Inflammatory macrophage treated with lipopolysaccharide for 4 hours (primary cell): ENCODE measurements at regions not wholly inside any gene's neighbourhood (a gene's known extent, or its start where the extent isn't known, plus 50 kb on each side); places are given as distances from the start of the nearest gene placed in this dataset.
A peak's percentile ranks its signal among the peaks of the same experiment; 100 is the strongest.
"Not testable (repeated sequence)": the region's sequence is repeated elsewhere in the genome, so short reads cannot be mapped to it uniquely, and the experiment has no call there.

ENCODE experiments used
- DNase-seq: peaks from one replicate; pipeline ENCODE4 v3.0.0-alpha.2; 2020

DNA sequence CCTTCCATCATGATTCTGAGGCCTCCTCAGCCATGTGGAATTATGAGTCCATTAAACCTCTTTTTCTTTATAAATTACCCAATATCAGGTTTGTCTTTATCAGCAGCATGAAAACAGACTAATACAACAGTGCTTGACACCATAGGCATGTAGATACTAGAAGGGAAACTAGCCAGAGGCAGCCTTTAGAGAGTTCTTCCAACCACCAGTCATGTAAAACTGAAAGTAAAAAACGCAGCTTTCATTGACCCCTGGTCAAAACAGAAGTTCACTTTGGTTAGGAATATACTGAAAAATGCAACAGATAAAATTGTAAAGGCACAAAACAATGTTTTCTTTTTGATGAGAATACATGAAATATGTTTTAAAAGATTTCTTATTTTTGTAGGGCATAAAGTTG, 122.8 kb upstream of the L3MBTL4 start:
- DNase-seq: no peak

DNA sequence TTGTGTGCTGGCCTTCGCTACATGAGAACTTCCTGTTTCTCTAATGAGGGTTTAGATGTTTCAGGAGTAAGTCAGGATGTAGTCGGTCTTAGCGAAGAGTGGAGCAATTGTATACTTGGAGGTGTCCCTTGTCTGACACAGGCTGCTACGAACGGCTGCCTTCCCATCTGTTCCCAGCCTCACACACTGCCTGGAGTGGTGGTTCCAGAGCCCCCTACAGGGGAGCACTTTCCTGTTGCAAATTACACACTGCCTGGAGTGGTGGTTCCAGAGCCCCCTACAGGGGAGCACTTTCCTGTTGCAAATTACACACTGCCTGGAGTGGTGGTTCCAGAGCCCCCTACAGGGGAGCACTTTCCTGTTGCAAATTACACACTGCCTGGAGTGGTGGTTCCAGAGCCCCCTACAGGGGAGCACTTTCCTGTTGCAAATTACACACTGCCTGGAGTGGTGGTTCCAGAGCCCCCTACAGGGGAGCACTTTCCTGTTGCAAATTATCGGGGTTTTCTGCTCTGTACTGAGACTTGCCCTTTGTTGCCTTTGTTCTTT, 126.5 kb upstream of the L3MBTL4 start:
- DNase-seq: not testable (repeated sequence)

DNA sequence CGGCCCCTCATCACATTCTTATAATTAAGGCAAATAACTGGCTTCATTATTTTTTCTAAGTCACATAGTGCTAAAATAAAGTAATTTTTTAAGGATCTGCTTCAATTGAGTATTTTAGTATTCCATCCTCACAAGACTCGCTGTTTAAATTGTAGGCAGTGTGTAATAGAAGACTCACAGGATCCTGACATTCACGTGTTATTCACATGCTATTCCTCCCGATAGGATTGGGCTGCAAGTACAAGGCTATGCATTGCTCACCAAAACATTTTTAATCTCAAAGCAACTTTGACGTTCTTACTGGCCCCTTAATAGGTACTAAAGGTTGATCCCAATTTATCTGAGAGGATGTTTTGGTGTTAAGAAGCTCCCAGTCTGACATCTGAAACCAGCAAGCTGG, 127.6 kb upstream of the L3MBTL4 start:
- no peak for DNase-seq

DNA sequence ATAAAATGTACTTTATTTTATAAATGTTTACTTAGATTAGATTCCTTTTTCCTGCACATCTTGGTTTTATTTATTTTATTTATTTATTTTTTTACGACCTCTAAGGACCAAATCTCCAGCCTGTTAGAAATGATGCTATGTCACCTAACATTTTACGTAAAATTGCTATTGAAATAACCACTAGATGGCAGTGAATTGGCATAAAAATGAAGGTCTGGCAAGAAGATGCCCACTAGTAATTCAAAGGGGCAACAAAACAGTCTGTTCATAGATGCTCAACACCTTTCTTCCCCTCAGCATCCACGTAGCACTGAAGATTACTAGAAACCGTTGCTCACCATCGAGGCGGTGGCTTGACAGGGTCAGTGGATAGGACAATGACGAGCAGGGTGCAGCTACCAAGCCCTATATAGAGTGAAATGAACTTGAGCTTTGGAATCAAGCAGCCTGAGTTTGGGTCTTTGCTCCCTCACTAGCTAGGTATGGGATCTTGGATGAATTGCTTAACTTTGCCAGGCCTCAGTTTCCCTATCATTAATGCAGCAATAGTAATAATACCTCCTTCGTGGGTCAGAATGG, 128.7 kb upstream of the L3MBTL4 start:
- DNase-seq: peak; percentile 7

DNA sequence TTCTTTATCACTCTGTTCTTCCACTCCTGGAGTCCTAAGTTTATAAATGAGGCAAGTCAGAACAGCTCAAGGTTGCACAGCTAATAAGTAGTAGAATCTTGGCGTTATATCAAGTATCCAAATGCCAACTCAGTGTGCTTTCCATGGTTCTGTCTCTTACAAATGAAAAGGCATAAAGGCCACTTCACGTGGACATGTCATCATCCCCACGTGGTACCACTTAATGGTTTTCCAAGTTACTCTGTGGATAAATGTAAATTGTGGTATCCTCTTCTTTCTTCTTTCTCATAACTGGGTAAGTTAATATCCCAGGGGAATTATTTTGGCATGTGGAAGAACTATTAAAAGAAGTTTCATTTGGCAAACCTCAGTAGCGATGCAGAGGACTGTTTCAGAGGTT, 131.5 kb upstream of the L3MBTL4 start:
- no peak for DNase-seq

DNA sequence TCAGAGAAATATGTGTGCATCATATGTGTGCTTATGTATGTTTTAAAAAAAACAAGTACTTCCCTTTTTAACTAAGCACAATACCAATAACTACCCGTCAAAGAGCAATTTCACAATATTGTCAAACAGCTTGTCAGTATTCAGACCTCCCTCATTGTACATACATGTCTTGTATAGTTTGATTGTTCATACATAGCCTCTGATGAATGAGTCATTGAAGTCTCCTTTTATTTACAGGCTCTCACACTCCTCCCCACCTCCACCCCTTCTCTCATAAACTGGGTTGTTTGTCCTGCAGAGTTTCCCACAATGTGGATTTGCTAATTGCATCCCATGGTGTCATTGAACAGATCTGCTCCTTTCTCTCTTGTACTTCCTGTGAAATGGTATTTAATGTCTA, 132.8 kb upstream of the L3MBTL4 start:
- DNase-seq: no peak

DNA sequence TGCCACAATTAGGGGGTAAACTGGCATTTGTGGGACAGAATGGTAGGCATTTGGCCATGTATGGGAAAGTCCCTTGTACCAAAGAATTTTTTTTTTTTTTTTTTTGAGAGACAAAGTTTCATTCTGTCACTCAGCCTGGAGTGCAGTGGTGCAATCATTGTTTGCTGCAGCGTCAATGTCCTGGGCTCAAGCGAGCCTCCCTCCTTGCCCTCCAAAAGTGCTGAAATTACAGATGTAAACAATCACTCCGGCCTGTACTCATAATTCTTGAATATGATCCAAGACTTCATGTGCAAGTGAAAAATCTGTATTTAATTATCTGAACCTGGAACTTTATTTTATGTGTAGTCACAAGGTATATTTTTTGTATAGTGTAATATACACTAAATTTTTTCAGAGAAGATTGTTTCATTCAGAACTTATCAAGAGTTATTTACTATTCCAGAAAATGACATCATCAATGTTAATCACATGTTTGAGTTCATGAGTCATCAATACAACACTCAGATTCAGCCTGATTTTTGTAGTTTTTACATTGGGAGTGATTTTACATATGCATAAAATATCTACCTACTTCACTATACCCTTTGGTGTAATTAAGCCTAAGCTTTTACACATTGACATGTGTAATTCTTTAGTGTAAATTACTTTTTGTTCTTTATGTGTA, 138.7 kb upstream of the L3MBTL4 start:
- DNase-seq: no peak

DNA sequence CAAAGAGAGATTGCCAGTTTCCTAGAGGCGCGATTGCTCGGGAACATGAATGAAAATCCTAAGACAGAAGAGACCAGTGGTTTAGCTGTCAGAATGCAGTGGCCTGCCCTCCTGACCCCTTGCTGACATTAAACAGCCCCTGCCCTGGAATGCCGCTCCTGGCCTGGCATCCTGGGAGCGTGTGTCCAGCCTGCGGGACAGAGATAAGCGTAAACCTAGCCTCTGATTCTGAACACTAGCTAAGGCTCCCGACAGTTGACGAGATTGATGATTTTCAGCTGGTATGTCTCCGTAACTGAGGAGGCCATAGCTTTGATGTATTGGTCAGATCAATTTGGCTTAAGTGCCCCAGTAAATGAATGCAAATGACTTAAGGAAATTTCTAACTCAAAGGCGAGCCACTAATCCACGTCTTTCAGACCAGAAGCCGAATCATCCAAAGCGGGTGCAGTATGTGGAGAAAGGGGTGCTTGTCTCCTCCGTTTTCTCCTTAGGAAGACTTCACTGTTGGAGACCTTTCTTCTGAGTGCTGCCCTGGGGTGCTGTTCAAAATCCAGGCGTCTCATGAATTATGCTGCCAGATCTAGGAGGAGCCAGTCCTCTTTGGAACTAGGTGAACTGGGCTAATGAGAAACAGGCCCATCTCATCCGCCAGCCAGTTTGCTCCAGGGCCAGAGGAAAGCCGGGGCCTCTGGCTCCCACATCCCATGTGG, 142.5 kb upstream of the L3MBTL4 start:
- no peak for DNase-seq

DNA sequence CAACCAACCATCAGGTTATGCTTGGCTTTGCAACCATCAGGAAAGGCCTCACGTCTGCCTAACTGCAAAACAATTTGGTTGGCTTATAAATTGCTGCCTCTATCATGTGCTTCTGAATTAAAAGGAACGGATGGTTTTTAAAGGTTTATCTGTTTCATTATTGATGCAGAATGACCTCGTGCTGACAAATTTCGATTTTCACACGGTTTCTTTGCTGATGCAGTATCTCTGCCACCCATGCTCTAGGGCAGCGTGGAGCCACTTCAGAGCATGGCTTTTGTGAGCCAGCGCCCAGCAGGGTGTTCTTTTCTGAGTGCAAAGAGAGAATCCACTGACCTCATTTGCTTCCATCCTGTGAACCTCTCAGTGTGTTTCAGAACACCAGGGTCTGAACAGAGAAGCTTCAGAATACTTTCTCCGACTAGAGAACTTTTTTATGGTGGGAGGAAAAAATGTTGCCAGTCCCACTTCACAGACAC, 143.1 kb upstream of the L3MBTL4 start:
- no peak for DNase-seq

DNA sequence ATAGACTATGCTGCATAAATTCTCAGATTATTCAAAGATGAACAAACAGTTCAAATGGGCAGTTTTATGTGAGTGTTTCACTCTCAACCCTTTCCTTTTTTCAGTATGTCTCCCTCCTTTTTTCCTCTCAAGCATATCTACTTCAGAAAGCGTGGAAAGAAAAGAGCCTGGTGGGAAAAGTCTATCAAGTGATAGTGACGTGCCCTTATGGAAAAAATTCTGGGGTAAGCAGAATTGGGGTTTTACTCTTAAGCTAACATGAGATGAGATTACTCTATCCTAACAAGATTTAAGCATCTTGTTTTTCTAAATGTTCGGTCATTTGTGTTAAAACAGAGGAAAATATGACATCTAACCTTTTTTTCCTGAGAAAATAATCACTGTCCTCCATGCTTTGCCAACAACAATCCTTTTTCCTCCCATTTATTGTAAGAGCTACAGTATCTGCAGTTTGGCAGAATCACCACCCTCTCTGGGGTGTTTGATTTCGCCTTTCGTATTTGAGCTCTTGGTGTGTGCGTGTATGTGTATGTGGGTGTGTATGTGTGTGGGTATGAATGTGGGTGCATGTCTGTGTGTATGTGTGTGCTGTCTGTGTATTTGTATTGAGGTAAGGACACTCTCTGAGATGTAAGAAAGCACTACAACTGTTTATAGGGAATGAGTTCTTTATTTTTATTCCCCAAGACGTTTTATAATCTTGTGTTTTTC, 143.9 kb upstream of the L3MBTL4 start:
- DNase-seq: no peak

DNA sequence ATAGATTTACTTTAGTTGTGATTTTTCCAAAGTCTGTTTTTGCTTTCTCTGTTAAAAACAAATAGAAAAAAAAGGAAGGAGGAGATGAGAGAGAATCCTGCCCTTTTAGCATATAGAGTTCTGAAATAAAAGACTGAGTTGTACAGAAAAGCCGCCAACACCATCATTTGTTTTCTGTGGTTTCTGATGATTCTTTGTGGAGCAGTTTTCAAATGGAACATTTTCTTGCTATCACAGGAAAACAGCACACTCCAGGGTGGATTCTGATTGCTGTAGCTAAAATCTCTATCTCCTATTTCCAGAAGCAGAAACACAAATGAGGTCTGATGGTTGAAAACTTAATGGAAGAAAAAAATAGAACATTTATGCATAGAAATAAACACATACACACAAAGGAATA, 144.6 kb upstream of the L3MBTL4 start:
- DNase-seq: no peak

DNA sequence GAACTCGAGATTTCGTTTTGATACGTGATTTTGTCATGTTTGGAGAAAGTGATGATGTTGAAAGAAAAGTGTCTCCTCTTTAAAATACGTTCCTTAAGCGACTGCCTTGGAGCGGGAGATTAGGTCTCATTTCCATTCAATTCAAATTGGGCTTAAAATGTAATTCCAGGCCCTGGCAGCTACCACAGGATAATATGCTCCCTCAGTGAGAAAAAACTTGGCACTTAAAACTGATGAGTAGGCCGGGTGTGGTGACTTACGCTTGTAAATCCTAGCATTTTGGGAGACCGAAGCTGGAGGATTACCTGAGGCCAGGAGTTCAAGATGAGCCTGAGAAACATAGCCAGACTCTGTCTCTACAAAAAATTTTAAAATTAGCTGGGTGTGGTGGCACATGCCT, 146.3 kb upstream of the L3MBTL4 start:
- no peak for DNase-seq

DNA sequence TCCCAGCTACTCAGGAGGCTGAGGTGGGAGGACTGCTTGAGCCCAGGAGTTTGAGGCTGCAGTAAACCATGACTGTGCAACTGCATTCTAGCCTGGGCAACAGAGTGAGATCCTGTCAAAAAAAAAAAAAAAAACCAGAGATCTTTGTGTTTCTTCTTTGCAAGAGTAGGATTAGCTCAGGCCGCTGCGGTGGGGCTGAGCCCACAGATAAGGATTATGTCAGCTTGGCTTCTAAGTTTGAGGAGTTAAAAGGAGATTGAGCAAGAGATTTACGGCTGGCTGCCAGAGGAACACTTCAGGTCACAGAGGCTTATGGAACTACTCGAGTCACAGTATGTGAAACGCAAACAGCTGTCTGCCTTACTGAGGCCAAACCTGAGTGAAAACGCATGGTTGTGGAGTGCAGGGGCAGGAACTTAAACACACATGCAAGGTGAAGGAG, 146.7 kb upstream of the L3MBTL4 start:
- DNase-seq: no peak

DNA sequence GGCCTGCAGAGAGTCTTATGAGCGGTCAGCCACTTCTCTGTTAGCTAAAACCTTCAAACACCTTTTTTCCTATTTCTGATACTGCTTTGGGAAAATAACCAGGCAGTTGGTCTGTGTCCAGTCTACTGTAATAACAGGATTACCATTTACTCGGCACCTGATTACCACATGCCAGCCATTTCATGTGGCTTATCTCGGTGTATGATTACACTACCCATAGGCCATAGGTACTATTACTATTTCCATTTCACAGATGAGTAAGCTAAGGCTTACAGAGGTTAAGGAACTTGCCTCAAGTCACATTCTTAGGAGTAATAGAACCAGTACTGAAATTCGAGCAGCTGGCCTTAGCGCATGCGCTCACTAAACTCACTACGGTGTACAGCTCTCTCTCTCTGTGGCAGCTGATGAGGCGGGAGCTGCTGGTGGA, 147.2 kb upstream of the L3MBTL4 start:
- no peak for DNase-seq

DNA sequence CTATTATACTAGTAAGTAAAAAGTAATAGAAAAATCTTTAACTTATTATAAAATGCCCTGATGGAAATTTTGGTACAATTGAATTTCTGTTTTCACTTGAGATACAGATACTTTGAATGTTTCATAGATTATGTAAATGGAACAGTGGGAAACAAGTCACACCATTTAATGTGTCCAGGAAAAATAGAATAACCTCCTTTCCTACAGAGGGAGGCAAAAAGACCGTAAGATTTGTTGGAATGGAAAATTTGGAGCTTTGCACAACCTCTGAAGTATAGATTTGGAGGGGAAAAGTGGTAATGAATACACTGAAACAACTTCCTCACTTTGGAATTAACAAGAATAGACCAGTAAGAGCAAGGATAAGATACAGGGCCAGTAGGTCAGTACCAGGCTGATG, 149.2 kb upstream of the L3MBTL4 start:
- no peak for DNase-seq

DNA sequence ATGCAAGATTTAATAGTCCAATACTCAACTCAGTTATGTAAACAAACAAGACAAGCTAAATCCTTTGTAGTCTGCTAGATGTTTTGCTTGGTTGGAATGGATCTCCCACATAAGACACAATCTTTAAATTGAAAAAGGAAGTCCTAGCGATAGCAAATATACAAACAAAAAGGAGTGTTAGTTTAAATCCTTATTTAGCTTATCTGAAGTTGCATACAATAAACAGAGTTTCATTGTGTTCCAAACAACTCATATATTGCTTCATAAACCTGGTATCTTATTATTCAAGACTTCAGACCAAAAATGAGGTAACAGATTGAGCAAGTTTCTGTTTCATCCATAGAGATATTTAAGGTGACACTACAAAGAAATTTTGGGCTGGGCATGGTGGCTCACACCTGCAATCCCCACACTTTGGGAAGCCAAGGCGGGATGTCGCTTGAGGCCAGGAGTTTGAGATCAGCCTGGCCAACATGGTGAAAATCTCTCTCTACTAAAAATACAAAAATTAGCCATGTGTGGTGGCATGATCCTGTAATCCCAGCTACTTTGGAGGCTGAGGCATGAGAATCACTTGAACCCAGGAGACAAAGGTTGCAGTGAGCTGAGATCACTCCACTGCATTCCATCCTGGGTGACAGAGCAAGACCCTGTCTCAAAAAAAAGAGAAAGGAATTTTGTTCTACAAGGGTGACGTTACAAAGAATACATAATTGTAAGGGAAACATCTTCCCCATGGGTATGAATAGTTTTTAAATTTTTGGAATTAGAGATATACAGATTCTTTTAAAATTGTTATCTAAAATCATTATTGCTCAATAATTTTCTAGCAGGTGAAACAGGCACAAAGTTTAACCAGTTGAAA, 150.5 kb upstream of the L3MBTL4 start:
- no peak for DNase-seq

DNA sequence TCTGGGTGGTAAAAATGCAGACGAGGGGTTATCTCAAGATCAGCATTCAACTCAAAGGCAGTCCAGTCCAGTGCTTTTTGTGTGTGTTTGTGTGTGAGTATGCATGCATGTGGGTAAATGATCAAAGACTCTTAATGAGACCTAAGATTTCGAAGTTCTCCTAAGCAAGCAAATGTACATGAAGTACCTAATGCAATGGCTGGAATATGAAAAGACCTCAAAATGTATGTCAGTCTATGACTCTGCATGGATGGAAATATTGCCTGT, 151.0 kb upstream of the L3MBTL4 start:
- no peak for DNase-seq

DNA sequence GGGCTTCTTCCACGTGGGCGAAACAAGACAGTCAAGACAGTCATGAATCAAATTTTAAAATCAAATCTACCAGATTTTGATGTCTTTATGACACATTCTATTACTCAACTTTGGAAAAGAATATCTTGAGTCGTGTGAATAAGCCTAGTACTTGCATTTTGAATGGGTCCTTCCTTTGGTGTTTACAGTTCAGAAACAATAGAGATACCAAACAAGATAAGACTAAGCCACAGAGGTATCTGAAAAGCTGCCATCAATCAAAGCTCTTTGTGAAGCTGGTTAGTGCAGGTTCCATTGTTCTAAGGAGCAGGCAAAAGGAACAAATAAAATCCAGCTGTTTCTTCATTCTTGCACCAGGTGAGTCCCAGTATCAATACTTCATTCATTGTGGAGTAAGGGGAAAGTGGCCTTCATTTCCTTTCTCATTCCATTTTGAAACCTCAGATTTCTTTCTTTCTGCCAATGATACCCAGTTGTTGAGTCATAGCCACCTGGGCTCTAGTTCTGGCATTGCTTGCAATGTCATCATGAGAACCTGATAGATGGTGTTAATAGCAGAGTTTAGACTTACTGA, 151.7 kb upstream of the L3MBTL4 start:
- DNase-seq: no peak

DNA sequence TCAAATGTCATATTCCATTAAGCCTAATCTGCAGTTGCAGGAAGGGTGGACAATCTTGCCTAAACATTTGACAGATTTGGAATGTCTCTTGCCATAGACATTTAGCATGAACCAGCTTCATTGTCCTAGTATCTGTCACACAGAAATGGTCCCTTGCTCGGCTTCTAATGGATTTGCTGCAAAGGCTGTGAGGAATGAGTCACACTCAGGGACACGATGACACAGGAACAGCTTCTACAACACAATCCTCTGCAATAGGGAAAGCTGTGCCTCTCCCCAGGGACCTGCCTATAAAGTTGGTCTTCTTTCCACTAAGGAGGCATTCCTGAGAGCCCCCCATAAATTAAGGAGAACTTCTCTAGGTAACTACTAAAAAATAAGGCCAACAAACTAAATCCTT, 155.1 kb upstream of the L3MBTL4 start:
- DNase-seq: no peak

DNA sequence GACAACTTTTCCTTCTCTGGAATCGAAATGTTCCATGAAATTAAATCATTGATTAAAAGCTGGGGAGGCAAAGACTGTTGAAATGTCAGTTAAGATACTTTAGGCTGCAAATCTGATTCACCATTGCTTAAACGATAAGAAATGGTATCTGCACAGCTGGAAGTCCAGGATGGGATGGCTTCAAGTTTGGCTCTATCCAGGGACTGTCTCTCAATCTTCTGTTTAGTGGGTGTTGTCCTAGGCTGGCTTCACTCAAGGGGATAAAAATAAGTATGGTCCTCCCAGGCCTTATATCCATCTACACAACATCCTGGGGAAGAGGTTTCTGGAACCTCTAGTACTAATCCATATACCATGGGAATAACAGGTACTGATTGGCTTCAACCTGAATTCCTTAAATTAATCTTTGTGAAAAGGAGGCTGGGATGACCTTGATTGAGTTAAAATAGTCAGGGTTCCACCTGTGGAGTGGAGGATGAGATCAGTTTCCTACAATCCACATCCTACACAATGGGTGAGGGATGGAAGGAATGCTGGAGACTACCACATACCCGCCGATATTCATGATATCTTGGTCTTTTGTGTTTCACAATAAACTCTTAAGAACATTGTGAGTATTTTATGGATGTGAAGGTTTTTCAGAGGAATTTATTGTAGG, 156.0 kb upstream of the L3MBTL4 start:
- DNase-seq: no peak

DNA sequence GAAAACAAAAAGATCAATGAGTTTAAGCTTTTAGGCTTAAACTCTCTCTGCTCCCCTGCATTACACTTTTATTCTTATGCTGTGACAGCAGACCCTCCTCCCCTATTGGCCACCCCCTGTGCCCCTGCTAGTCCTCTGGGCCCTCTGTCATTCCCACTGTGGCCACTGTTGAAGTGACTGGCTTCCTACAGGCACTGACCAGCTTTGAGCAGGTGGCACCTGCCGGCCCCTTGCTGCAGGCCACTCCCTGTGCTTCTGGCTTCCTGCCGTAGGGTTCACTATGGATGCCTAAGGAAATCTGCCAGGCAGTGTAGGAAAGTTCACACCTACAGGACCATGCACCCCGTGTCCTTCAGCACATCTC, 156.5 kb upstream of the L3MBTL4 start:
- no peak for DNase-seq

DNA sequence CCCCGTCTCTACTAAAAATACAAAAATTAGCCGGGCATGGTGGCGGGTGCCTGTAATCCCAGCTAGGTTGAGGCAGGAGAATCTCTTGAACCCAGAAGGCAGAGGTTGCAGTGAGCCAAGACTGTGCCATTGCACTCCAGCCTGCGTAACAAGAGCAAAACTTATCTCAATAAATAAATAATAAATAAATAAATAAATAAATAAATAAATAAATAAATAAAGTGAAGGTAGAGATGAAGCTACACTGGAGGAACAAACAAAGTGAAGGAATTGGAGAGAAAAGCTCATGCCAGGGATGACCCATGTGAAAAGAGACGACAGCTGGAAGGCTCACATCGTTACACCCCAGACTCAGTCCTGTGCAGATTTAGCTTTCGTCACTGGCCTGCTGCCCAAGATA, 157.3 kb upstream of the ARHGAP28 start:
- DNase-seq: not testable (repeated sequence)
